Gastrocnemius medialis (tissue), 4 donors: ENCODE measurements at regions not wholly inside any gene's neighbourhood (a gene's known extent, or its start where the extent isn't known, plus 50 kb on each side); places are given as distances from the start of the nearest gene placed in this dataset.

ENCODE experiments used
- POLR2A ChIP-seq, 2 donors: fragments of 450-650 bp; IDR thresholded peaks; one replicate each; pipeline ENCODE4 v1.6.1; 2017; ENCODE audit warnings: antibody characterized with exemption in 2 of 2, mild to moderate bottlenecking in 2 of 2, moderate library complexity in 2 of 2
- TF ChIP-seq, protein P1 (sequence below), 5 experiments: fragments of 450-650 bp in 3 of 5; fragments of 200-600 bp in 2 of 5; sonication (generic) in 2 of 5; IDR thresholded peaks in 4 of 5; conservative IDR thresholded peaks in 1 of 5; 1 replicate in 4 of 5; 2 replicates in 1 of 5; pipeline ENCODE4 v1.5.1; 2016 to 2019; ENCODE audit warnings: antibody characterized with exemption in 5 of 5, mild to moderate bottlenecking in 3 of 5, moderate library complexity in 3 of 5

- TF ChIP-seq, protein P1, sequence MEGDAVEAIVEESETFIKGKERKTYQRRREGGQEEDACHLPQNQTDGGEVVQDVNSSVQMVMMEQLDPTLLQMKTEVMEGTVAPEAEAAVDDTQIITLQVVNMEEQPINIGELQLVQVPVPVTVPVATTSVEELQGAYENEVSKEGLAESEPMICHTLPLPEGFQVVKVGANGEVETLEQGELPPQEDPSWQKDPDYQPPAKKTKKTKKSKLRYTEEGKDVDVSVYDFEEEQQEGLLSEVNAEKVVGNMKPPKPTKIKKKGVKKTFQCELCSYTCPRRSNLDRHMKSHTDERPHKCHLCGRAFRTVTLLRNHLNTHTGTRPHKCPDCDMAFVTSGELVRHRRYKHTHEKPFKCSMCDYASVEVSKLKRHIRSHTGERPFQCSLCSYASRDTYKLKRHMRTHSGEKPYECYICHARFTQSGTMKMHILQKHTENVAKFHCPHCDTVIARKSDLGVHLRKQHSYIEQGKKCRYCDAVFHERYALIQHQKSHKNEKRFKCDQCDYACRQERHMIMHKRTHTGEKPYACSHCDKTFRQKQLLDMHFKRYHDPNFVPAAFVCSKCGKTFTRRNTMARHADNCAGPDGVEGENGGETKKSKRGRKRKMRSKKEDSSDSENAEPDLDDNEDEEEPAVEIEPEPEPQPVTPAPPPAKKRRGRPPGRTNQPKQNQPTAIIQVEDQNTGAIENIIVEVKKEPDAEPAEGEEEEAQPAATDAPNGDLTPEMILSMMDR (IDR thresholded peaks at IDR 0.05 in 4 of 5, conservative IDR thresholded peaks at IDR 0.05 in 1 of 5), result no peak
- TF ChIP-seq POLR2A (IDR thresholded peaks at IDR 0.05), result no peak
Observed at GRCh38 chr18:24831871-24832665, 371.6 kb downstream of the HRH4 start.
